22Rv1 (cell line): ENCODE measurements at regions not wholly inside any gene's neighbourhood (a gene's known extent, or its start where the extent isn't known, plus 50 kb on each side); places are given as distances from the start of the nearest gene placed in this dataset.

Experiments used
- ZFX ChIP-seq: fragments of 450-650 bp; IDR thresholded peaks from 2 replicates; pipeline ENCODE4 v1.6.1; 2017; ENCODE audit warnings: antibody characterized with exemption, borderline replicate concordance
- TF ChIP-seq, protein P1 (sequence below): fragments of 450-650 bp; IDR thresholded peaks from 2 replicates; pipeline ENCODE4 v1.5.1; 2017; ENCODE audit warnings: mild to moderate bottlenecking

DNA sequence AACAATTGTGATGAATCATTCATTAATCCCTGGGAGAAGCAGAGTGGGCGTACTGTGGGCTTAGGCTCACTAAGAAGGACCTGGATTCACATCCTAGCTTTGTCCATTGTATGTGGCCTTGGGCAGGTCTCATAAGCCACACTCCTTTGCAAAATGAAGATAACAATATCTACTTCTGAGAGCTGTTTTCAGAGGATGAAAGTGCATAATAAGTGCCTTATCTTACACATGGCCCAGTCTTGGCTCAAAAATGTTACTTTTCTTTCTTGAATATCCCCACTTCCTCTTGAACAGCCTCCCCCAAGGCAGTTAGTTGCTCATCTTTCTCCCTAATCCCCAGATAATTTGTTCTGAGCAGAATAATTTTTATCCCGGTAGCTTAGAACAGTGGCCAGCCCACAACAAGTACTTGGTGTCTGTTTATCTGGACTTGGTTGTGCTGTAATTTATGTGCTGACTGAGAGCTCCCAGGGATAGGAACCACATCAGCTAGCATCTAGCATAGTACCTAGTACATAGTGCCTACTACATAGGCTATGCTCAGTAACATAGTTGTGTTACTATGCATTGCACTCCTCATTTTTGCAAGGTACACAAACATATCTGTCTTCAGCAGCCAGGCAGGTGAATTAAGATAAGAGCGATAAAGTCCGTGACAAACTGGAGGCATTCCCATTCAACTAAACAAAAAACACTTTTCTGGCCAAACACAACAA is 61.7 kb upstream of the NUDT4 start:
- TF ChIP-seq, protein P1, sequence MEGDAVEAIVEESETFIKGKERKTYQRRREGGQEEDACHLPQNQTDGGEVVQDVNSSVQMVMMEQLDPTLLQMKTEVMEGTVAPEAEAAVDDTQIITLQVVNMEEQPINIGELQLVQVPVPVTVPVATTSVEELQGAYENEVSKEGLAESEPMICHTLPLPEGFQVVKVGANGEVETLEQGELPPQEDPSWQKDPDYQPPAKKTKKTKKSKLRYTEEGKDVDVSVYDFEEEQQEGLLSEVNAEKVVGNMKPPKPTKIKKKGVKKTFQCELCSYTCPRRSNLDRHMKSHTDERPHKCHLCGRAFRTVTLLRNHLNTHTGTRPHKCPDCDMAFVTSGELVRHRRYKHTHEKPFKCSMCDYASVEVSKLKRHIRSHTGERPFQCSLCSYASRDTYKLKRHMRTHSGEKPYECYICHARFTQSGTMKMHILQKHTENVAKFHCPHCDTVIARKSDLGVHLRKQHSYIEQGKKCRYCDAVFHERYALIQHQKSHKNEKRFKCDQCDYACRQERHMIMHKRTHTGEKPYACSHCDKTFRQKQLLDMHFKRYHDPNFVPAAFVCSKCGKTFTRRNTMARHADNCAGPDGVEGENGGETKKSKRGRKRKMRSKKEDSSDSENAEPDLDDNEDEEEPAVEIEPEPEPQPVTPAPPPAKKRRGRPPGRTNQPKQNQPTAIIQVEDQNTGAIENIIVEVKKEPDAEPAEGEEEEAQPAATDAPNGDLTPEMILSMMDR, result no peak
- TF ChIP-seq ZFX, result no peak
